B cell (primary cell): ENCODE measurements at regions not wholly inside any gene's neighbourhood (a gene's known extent, or its start where the extent isn't known, plus 50 kb on each side); places are given as distances from the start of the nearest gene placed in this dataset.

ENCODE experiments used
- EZH2 ChIP-seq: IDR thresholded peaks from 2 replicates; pipeline ENCODE4 v1.6.1; 2012; ENCODE audit warnings: borderline replicate concordance, low read depth, mild to moderate bottlenecking, moderate library complexity, low read length; ENCODE audit not compliant: insufficient read depth, poor library complexity, severe bottlenecking
- TF ChIP-seq, protein P1 (sequence below): fragments of 200-600 bp; IDR thresholded peaks from one replicate; pipeline ENCODE4 v1.8.0; 2022; ENCODE audit warnings: antibody characterized with exemption, mild to moderate bottlenecking

DNA sequence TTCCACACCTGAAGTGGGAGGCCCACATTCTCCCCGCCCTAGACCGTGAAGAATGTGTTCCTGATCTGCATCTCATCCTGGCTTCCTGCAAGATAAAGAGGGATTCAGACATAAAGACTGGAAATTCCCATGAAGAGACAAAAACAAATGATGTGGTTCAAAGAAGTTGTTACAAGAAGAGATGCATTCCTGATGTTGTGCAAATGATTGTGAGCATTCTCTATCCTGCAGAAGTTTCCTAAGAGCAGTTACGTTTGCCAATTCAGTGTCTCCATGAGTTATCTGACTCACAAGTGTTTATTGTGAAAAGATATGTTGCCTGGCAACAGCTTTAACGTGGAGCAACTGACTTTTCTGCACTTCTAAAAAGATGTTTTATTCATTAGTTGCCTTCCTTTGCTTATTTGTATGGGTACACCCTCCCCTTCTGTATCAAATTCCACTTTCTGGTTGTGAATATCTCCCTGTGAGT is 107.8 kb downstream of the ZIC4 start:
- TF ChIP-seq, protein P1, sequence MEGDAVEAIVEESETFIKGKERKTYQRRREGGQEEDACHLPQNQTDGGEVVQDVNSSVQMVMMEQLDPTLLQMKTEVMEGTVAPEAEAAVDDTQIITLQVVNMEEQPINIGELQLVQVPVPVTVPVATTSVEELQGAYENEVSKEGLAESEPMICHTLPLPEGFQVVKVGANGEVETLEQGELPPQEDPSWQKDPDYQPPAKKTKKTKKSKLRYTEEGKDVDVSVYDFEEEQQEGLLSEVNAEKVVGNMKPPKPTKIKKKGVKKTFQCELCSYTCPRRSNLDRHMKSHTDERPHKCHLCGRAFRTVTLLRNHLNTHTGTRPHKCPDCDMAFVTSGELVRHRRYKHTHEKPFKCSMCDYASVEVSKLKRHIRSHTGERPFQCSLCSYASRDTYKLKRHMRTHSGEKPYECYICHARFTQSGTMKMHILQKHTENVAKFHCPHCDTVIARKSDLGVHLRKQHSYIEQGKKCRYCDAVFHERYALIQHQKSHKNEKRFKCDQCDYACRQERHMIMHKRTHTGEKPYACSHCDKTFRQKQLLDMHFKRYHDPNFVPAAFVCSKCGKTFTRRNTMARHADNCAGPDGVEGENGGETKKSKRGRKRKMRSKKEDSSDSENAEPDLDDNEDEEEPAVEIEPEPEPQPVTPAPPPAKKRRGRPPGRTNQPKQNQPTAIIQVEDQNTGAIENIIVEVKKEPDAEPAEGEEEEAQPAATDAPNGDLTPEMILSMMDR = no peak
- no peak for TF ChIP-seq EZH2
